Neural cell (in vitro differentiated cells): ENCODE measurements at regions not wholly inside any gene's neighbourhood (a gene's known extent, or its start where the extent isn't known, plus 50 kb on each side); places are given as distances from the start of the nearest gene placed in this dataset.

Source experiments
- H2AFZ ChIP-seq: fragments of 200-600, 300-800 bp; sonication (generic), shearing (Covaris generic); 2 replicates; pipeline ENCODE4 v1.6.0; 2014; ENCODE audit warnings: low read depth, mild to moderate bottlenecking, antibody characterized with exemption, low read length, moderate library complexity
- H3F3A ChIP-seq: fragments of 200-600 bp; shearing (Covaris generic); 2 replicates; pipeline ENCODE4 v1.6.1; 2016; ENCODE audit warnings: mild to moderate bottlenecking, moderate library complexity, mixed read lengths, antibody characterized with exemption, low read length; ENCODE audit not compliant: insufficient read depth, poor library complexity, severe bottlenecking
- H3K27ac ChIP-seq: fragments of 200-600, 300-800 bp; sonication (generic), shearing (Covaris generic); 2 replicates; pipeline ENCODE4 v1.5.1; 2014; ENCODE audit warnings: mild to moderate bottlenecking, low read length, moderate library complexity
- H3K27me3 ChIP-seq: fragments of 300-800, 200-600 bp; sonication (generic), shearing (Covaris generic); 2 replicates; pipeline ENCODE4 v1.6.0; 2014; ENCODE audit warnings: mild to moderate bottlenecking, low read depth, low read length, moderate library complexity; ENCODE audit not compliant: insufficient read depth
- H3K36me3 ChIP-seq: fragments of 300-800, 200-600 bp; sonication (generic), shearing (Covaris generic); 2 replicates; pipeline ENCODE4 v1.5.1; 2014; ENCODE audit warnings: mild to moderate bottlenecking, antibody characterized with exemption, low read length, moderate library complexity; ENCODE audit not compliant: insufficient read depth
- H3K4me2 ChIP-seq: fragments of 300-800, 200-600 bp; sonication (generic), shearing (Covaris generic); 2 replicates; pipeline ENCODE4 v1.6.0; 2014; ENCODE audit warnings: mild to moderate bottlenecking, low read length
- H3K4me3 ChIP-seq: fragments of 300-800, 200-600 bp; sonication (generic), shearing (Covaris generic); 2 replicates; pipeline ENCODE4 v1.5.1; 2014; ENCODE audit warnings: mild to moderate bottlenecking, low read length, moderate library complexity
- H3K79me2 ChIP-seq: fragments of 200-600 bp; shearing (Covaris generic); replicated peaks from 2 replicates; pipeline ENCODE4 v1.6.0; 2014; ENCODE audit warnings: mild to moderate bottlenecking, low read length, moderate library complexity; ENCODE audit not compliant: insufficient read depth
- H3K9ac ChIP-seq: fragments of 300-800, 200-600 bp; sonication (generic), shearing (Covaris generic); 2 replicates; pipeline ENCODE4 v1.6.1; 2016; ENCODE audit warnings: mild to moderate bottlenecking, low read length, mixed read lengths
- H3K9me2 ChIP-seq: fragments of 200-600 bp; shearing (Covaris generic); 2 replicates; pipeline ENCODE4 v1.6.1; 2016; ENCODE audit warnings: mild to moderate bottlenecking, low read length, mixed read lengths; ENCODE audit not compliant: insufficient read depth
- H3K9me3 ChIP-seq: fragments of 200-600, 300-800 bp; sonication (generic), shearing (Covaris generic); 2 replicates; pipeline ENCODE4 v1.6.1; 2016; ENCODE audit warnings: mild to moderate bottlenecking, mixed run types, low read length, moderate library complexity, mixed read lengths
- H4K20me1 ChIP-seq: fragments of 200-600 bp; shearing (Covaris generic); 2 replicates; pipeline ENCODE4 v1.6.1; 2016; ENCODE audit warnings: mild to moderate bottlenecking, mixed run types; ENCODE audit not compliant: insufficient read depth
- CTCF ChIP-seq: fragments of 450-650 bp; IDR thresholded peaks from 2 replicates; pipeline ENCODE4 v1.5.1; 2014; ENCODE audit warnings: antibody characterized with exemption, mild to moderate bottlenecking, moderate library complexity; ENCODE audit not compliant: poor library complexity, severe bottlenecking
- EP300 ChIP-seq: fragments of 450-650 bp; conservative IDR thresholded peaks from 2 replicates; pipeline ENCODE4 v1.6.1; 2014; ENCODE audit warnings: antibody characterized with exemption, mild to moderate bottlenecking, moderate library complexity; ENCODE audit not compliant: poor library complexity, severe bottlenecking
- EZH2 ChIP-seq: fragments of 200-600, 300-800 bp; shearing (Covaris generic), sonication (generic); IDR thresholded peaks from 2 replicates; pipeline ENCODE4 v1.6.1; 2014; ENCODE audit warnings: antibody characterized with exemption, low read length, borderline replicate concordance, mild to moderate bottlenecking; ENCODE audit not compliant: insufficient read depth, poor library complexity, severe bottlenecking
- MXI1 ChIP-seq: fragments of 450-650 bp; conservative IDR thresholded peaks from 2 replicates; pipeline ENCODE4 v1.6.1; 2014; ENCODE audit warnings: antibody characterized with exemption, mild to moderate bottlenecking; ENCODE audit not compliant: poor library complexity, severe bottlenecking
- POLR2AphosphoS5 ChIP-seq: IDR thresholded peaks from 2 replicates; pipeline ENCODE4 v1.6.1; 2012
- RAD21 ChIP-seq: fragments of 450-650 bp; conservative IDR thresholded peaks from 2 replicates; pipeline ENCODE4 v1.6.1; 2014; ENCODE audit warnings: antibody characterized with exemption, mild to moderate bottlenecking, moderate library complexity
- SMC3 ChIP-seq: fragments of 450-650 bp; conservative IDR thresholded peaks from 2 replicates; pipeline ENCODE4 v1.6.1; 2014; ENCODE audit warnings: antibody characterized with exemption, mild to moderate bottlenecking, moderate library complexity; ENCODE audit not compliant: poor library complexity
- TAF1 ChIP-seq: IDR thresholded peaks from 2 replicates; pipeline ENCODE4 v1.6.1; 2012; ENCODE audit warnings: low read depth
- TF ChIP-seq, protein P1 (sequence below): IDR thresholded peaks from 2 replicates; pipeline ENCODE4 v1.6.1; 2012; ENCODE audit warnings: borderline replicate concordance

- TF ChIP-seq RAD21 (no peak), MXI1 (no peak), POLR2AphosphoS5 (no peak)
Observed at GRCh38 chr2:52390651-52391050, 1358.7 kb upstream of the NRXN1 start (continued).

GRCh38 chr2:52387937-52388590 is 1356.1 kb upstream of the NRXN1 start:
- no peaks in the 10 kb centered on the region for H3F3A ChIP-seq
- no peaks in the 10 kb centered on the region for H3K9me3 ChIP-seq
- H4K20me1 ChIP-seq = no peaks in the 10 kb centered on the region
- H3K4me2 ChIP-seq = no peak overlapping the region
- no peak overlapping the region for H3K9ac ChIP-seq
- H3K27ac ChIP-seq = no peak overlapping the region
- no peak overlapping the region for H2AFZ ChIP-seq
- H3K79me2 ChIP-seq = no peaks in the 10 kb centered on the region
- TF ChIP-seq MXI1 = no peak
- no peak for TF ChIP-seq CTCF
- TF ChIP-seq EP300 = no peak
- no peak for TF ChIP-seq RAD21
- TF ChIP-seq SMC3 = no peak
- no peak for TF ChIP-seq EZH2
- TF ChIP-seq TAF1 = no peak
- TF ChIP-seq, protein P1, sequence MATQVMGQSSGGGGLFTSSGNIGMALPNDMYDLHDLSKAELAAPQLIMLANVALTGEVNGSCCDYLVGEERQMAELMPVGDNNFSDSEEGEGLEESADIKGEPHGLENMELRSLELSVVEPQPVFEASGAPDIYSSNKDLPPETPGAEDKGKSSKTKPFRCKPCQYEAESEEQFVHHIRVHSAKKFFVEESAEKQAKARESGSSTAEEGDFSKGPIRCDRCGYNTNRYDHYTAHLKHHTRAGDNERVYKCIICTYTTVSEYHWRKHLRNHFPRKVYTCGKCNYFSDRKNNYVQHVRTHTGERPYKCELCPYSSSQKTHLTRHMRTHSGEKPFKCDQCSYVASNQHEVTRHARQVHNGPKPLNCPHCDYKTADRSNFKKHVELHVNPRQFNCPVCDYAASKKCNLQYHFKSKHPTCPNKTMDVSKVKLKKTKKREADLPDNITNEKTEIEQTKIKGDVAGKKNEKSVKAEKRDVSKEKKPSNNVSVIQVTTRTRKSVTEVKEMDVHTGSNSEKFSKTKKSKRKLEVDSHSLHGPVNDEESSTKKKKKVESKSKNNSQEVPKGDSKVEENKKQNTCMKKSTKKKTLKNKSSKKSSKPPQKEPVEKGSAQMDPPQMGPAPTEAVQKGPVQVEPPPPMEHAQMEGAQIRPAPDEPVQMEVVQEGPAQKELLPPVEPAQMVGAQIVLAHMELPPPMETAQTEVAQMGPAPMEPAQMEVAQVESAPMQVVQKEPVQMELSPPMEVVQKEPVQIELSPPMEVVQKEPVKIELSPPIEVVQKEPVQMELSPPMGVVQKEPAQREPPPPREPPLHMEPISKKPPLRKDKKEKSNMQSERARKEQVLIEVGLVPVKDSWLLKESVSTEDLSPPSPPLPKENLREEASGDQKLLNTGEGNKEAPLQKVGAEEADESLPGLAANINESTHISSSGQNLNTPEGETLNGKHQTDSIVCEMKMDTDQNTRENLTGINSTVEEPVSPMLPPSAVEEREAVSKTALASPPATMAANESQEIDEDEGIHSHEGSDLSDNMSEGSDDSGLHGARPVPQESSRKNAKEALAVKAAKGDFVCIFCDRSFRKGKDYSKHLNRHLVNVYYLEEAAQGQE = no peak
- TF ChIP-seq POLR2AphosphoS5 = no peak
- no peaks in the 10 kb centered on the region for H3K27me3 ChIP-seq
- no peaks in the 10 kb centered on the region for H3K9me2 ChIP-seq
- no peak overlapping the region for H3K4me3 ChIP-seq
- H3K36me3 ChIP-seq = no peaks in the 10 kb centered on the region

- Histone ChIP-seq H3K36me3 (no peaks in the 10 kb centered on the region), H3K9ac (no peak overlapping the region), H3K79me2 (no peaks in the 10 kb centered on the region), H3F3A (no peaks in the 10 kb centered on the region), H3K9me2 (no peaks in the 10 kb centered on the region), H3K4me3 (no peak overlapping the region), H3K9me3 (no peaks in the 10 kb centered on the region), H3K4me2 (no peak overlapping the region), H2AFZ (no peak overlapping the region), H4K20me1 (no peaks in the 10 kb centered on the region), H3K27ac (no peak overlapping the region), H3K27me3 (no peaks in the 10 kb centered on the region)
- TF ChIP-seq CTCF (no peak), SMC3 (no peak), EZH2 (no peak), RAD21 (no peak), EP300 (no peak)
Observed at GRCh38 chr2:52386433-52387030, 1354.6 kb upstream of the NRXN1 start.
